Panc1 (cell line): ENCODE measurements at regions not wholly inside any gene's neighbourhood (a gene's known extent, or its start where the extent isn't known, plus 50 kb on each side); places are given as distances from the start of the nearest gene placed in this dataset.

Experiments used
- CTCF ChIP-seq: fragments of 450-650 bp; IDR thresholded peaks from 2 replicates; pipeline ENCODE4 v1.5.1; 2017; ENCODE audit warnings: mild to moderate bottlenecking
- POLR2AphosphoS5 ChIP-seq: IDR thresholded peaks from 2 replicates; pipeline ENCODE4 v1.6.1; 2012; ENCODE audit warnings: mild to moderate bottlenecking, low read depth, low read length, moderate library complexity

GRCh38 chr2:234206738-234207137 lies 156.2 kb downstream of the SPP2 start:
- TF ChIP-seq CTCF (no peak), POLR2AphosphoS5 (no peak)
